ENCODE measurements at regions not wholly inside any gene's neighbourhood (a gene's known extent, or its start where the extent isn't known, plus 50 kb on each side); places are given as distances from the start of the nearest gene placed in this dataset.

- H3K27me3 ChIP-seq (ENCODE audit: insufficient read depth, low read depth, low read length), result no peaks in the 10 kb centered on the region
- no peak overlapping the region for H3K4me2 ChIP-seq (ENCODE audit: low read length)
- no peak overlapping the region for H3K27ac ChIP-seq (ENCODE audit: low read length)
- no peak overlapping the region for H3K9ac ChIP-seq (ENCODE audit: low read length)
- no peaks in the 10 kb centered on the region for H3F3A ChIP-seq (ENCODE audit: insufficient read depth, low read length, poor library complexity, severe bottlenecking)
- no peaks in the 10 kb centered on the region for H4K20me1 ChIP-seq (ENCODE audit: insufficient read depth)
- no peaks in the 10 kb centered on the region for H3K36me3 ChIP-seq (ENCODE audit: insufficient read depth, low read length)
- no peak overlapping the region for H2AFZ ChIP-seq (ENCODE audit: low read depth, low read length)
- no peaks in the 10 kb centered on the region for H3K9me2 ChIP-seq (ENCODE audit: insufficient read depth, low read length)
- H3K4me3 ChIP-seq (ENCODE audit: low read length), result no peak overlapping the region
- TF ChIP-seq EP300 (conservative IDR thresholded peaks at IDR 0.05; ENCODE audit: poor library complexity, severe bottlenecking) (no peak), MXI1 (conservative IDR thresholded peaks at IDR 0.05; ENCODE audit: poor library complexity, severe bottlenecking) (no peak), REST (IDR thresholded peaks at IDR 0.05; ENCODE audit: borderline replicate concordance) (no peak), RAD21 (conservative IDR thresholded peaks at IDR 0.05) (no peak), TAF1 (IDR thresholded peaks at IDR 0.05; ENCODE audit: low read depth) (no peak), SMC3 (conservative IDR thresholded peaks at IDR 0.05; ENCODE audit: poor library complexity) (no peak), POLR2AphosphoS5 (IDR thresholded peaks at IDR 0.05) (no peak), CTCF (IDR thresholded peaks at IDR 0.05; ENCODE audit: poor library complexity, severe bottlenecking) (no peak), EZH2 (IDR thresholded peaks at IDR 0.05; ENCODE audit: borderline replicate concordance, insufficient read depth, low read length, poor library complexity, severe bottlenecking) (no peak)
- no peaks in the 10 kb centered on the region for H3K9me3 ChIP-seq (ENCODE audit: low read length)
- H3K79me2 ChIP-seq (replicated peaks; ENCODE audit: insufficient read depth, low read length), result no peaks in the 10 kb centered on the region
These were observed 86.4 kb upstream of the FN1 start for GRCh38 chr2:215522237-215522636.

GRCh38 chr2:215521031-215521430 is 85.2 kb upstream of the FN1 start:
- H3K27ac ChIP-seq (ENCODE audit: low read length), result no peak overlapping the region
- H4K20me1 ChIP-seq (ENCODE audit: insufficient read depth), result no peaks in the 10 kb centered on the region
- no peak overlapping the region for H2AFZ ChIP-seq (ENCODE audit: low read depth, low read length)
- no peak overlapping the region for H3K9ac ChIP-seq (ENCODE audit: low read length)
- H3K4me3 ChIP-seq (ENCODE audit: low read length), result no peak overlapping the region
- H3K4me2 ChIP-seq (ENCODE audit: low read length), result no peak overlapping the region
- no peaks in the 10 kb centered on the region for H3K27me3 ChIP-seq (ENCODE audit: insufficient read depth, low read depth, low read length)
- no peaks in the 10 kb centered on the region for H3F3A ChIP-seq (ENCODE audit: insufficient read depth, low read length, poor library complexity, severe bottlenecking)
- no peaks in the 10 kb centered on the region for H3K36me3 ChIP-seq (ENCODE audit: insufficient read depth, low read length)
- H3K9me3 ChIP-seq (ENCODE audit: low read length), result no peaks in the 10 kb centered on the region
- TF ChIP-seq REST (IDR thresholded peaks at IDR 0.05; ENCODE audit: borderline replicate concordance), result no peak
- TF ChIP-seq CTCF (IDR thresholded peaks at IDR 0.05; ENCODE audit: poor library complexity, severe bottlenecking), result no peak
- TF ChIP-seq SMC3 (conservative IDR thresholded peaks at IDR 0.05; ENCODE audit: poor library complexity), result no peak
- no peak for TF ChIP-seq TAF1 (IDR thresholded peaks at IDR 0.05; ENCODE audit: low read depth)
- no peak for TF ChIP-seq POLR2AphosphoS5 (IDR thresholded peaks at IDR 0.05)
- no peak for TF ChIP-seq RAD21 (conservative IDR thresholded peaks at IDR 0.05)
- no peak for TF ChIP-seq MXI1 (conservative IDR thresholded peaks at IDR 0.05; ENCODE audit: poor library complexity, severe bottlenecking)
- TF ChIP-seq EZH2 (IDR thresholded peaks at IDR 0.05; ENCODE audit: borderline replicate concordance, insufficient read depth, low read length, poor library complexity, severe bottlenecking), result no peak
- TF ChIP-seq EP300 (conservative IDR thresholded peaks at IDR 0.05; ENCODE audit: poor library complexity, severe bottlenecking), result no peak
- H3K9me2 ChIP-seq (ENCODE audit: insufficient read depth, low read length), result no peaks in the 10 kb centered on the region
- no peaks in the 10 kb centered on the region for H3K79me2 ChIP-seq (replicated peaks; ENCODE audit: insufficient read depth, low read length)

Measured in neural cell (in vitro differentiated cells).